Ovary (tissue), 3 donors: ENCODE measurements at regions not wholly inside any gene's neighbourhood (a gene's known extent, or its start where the extent isn't known, plus 50 kb on each side); places are given as distances from the start of the nearest gene placed in this dataset.

ENCODE experiments used
- CTCF ChIP-seq, 3 donors: fragments of 450-650 bp in 2 of 3; fragments of 200-600 bp in 1 of 3; IDR thresholded peaks; one replicate each; pipeline versions ENCODE4 v1.5.1 to v1.8.0; 2016 to 2022; ENCODE audit warnings: antibody characterized with exemption in 3 of 3, mild to moderate bottlenecking in 1 of 3
- EP300 ChIP-seq: sonication (generic); formaldehyde crosslinking; IDR thresholded peaks from one replicate; pipeline ENCODE4 v1.6.1; 2017; ENCODE audit warnings: antibody characterized with exemption
- POLR2A ChIP-seq: fragments of 450-650 bp; IDR thresholded peaks from one replicate; pipeline ENCODE4 v1.6.1; 2017; ENCODE audit warnings: antibody characterized with exemption, mild to moderate bottlenecking, moderate library complexity
- donor health status: DM: no; HTN: no; CAD: no.

DNA sequence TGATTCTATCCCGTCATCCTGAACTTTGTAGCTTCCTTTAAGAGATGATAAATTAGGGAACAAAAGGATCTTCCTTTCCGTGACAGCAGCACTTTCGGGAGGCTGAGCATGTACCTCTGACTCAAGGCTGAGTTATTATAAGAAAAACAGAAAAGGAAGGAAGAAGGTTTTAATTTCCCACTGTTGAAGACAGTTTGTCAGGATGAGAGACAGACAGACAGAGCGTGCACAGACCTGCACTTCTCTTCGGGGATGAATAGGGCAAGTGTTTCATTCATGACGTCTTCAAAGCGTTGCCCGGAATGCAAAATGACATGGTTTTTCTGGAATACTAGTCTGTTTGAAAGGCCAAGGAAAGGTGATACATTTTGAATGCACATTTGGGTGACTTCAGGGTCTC, 405.3 kb upstream of the FAT1 start:
- TF ChIP-seq CTCF (IDR thresholded peaks at IDR 0.05) (no peak), POLR2A (no peak), EP300 (no peak)
